C4-2B (cell line): ENCODE measurements at regions not wholly inside any gene's neighbourhood (a gene's known extent, or its start where the extent isn't known, plus 50 kb on each side); places are given as distances from the start of the nearest gene placed in this dataset.

Source experiments
- ZFX ChIP-seq: fragments of 450-650 bp; IDR thresholded peaks from 2 replicates; pipeline ENCODE4 v1.6.1; 2017
- TF ChIP-seq, protein P1 (sequence below): fragments of 450-650 bp; conservative IDR thresholded peaks from 2 replicates; pipeline ENCODE4 v1.5.1; 2017; ENCODE audit warnings: mild to moderate bottlenecking

GRCh38 chr10:124193309-124193696 is 99.9 kb upstream of the CHST15 start:
- TF ChIP-seq, protein P1, sequence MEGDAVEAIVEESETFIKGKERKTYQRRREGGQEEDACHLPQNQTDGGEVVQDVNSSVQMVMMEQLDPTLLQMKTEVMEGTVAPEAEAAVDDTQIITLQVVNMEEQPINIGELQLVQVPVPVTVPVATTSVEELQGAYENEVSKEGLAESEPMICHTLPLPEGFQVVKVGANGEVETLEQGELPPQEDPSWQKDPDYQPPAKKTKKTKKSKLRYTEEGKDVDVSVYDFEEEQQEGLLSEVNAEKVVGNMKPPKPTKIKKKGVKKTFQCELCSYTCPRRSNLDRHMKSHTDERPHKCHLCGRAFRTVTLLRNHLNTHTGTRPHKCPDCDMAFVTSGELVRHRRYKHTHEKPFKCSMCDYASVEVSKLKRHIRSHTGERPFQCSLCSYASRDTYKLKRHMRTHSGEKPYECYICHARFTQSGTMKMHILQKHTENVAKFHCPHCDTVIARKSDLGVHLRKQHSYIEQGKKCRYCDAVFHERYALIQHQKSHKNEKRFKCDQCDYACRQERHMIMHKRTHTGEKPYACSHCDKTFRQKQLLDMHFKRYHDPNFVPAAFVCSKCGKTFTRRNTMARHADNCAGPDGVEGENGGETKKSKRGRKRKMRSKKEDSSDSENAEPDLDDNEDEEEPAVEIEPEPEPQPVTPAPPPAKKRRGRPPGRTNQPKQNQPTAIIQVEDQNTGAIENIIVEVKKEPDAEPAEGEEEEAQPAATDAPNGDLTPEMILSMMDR: no peak
- TF ChIP-seq ZFX: no peak
